ENCODE measurements at regions not wholly inside any gene's neighbourhood (a gene's known extent, or its start where the extent isn't known, plus 50 kb on each side); places are given as distances from the start of the nearest gene placed in this dataset.

GRCh38 chr12:131603106-131603938 lies 107.6 kb upstream of the SFSWAP start:
- TF ChIP-seq, protein P1, sequence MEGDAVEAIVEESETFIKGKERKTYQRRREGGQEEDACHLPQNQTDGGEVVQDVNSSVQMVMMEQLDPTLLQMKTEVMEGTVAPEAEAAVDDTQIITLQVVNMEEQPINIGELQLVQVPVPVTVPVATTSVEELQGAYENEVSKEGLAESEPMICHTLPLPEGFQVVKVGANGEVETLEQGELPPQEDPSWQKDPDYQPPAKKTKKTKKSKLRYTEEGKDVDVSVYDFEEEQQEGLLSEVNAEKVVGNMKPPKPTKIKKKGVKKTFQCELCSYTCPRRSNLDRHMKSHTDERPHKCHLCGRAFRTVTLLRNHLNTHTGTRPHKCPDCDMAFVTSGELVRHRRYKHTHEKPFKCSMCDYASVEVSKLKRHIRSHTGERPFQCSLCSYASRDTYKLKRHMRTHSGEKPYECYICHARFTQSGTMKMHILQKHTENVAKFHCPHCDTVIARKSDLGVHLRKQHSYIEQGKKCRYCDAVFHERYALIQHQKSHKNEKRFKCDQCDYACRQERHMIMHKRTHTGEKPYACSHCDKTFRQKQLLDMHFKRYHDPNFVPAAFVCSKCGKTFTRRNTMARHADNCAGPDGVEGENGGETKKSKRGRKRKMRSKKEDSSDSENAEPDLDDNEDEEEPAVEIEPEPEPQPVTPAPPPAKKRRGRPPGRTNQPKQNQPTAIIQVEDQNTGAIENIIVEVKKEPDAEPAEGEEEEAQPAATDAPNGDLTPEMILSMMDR (IDR thresholded peaks at IDR 0.05) = no peak
- no peak for TF ChIP-seq POLR2A (IDR thresholded peaks at IDR 0.05)

Data from adrenal gland (tissue), 5 donors.